Lung (tissue), 11 donors: ENCODE measurements at regions not wholly inside any gene's neighbourhood (a gene's known extent, or its start where the extent isn't known, plus 50 kb on each side); places are given as distances from the start of the nearest gene placed in this dataset.

ENCODE experiments used
- ATAC-seq: fragments of 200-7000 bp; cut with Tn5 transposase; one replicate; pipeline ENCODE4 v1.9.1; 2020; ENCODE audit warnings: moderate number of reproducible peaks; ENCODE audit not compliant: insufficient read depth, low FRiP score
- DNase-seq, 3 donors: peaks; one replicate each; pipeline ENCODE4 v3.0.0-alpha.2; 2013 to 2017
- H3K27ac ChIP-seq, 2 donors: one replicate each; pipeline ENCODE4 v1.5.1; 2013; ENCODE audit warnings: mild to moderate bottlenecking in 2 of 2, moderate library complexity in 2 of 2, control low read depth in 1 of 2, inconsistent platforms in 1 of 2, low read depth in 1 of 2, low read length in 1 of 2
- H3K27me3 ChIP-seq, 3 donors: one replicate each; pipeline ENCODE4 v1.5.1; 2013; ENCODE audit warnings: low read length in 2 of 3; ENCODE audit not compliant: control insufficient read depth in 3 of 3, insufficient read depth in 3 of 3
- H3K36me3 ChIP-seq, 4 donors: one replicate each; pipeline ENCODE4 v1.5.1; 2013; ENCODE audit warnings: low read length in 4 of 4, mild to moderate bottlenecking in 1 of 4, moderate library complexity in 1 of 4; ENCODE audit not compliant: control insufficient read depth in 4 of 4, insufficient read depth in 4 of 4
- H3K4me1 ChIP-seq, 5 donors: one replicate each; pipeline ENCODE4 v1.5.1; 2013; ENCODE audit warnings: low read length in 5 of 5, mild to moderate bottlenecking in 2 of 5, moderate library complexity in 1 of 5; ENCODE audit not compliant: control insufficient read depth in 5 of 5, insufficient read depth in 5 of 5
- H3K4me3 ChIP-seq: one replicate; pipeline ENCODE4 v1.5.1; 2013; ENCODE audit warnings: mild to moderate bottlenecking, control low read depth, moderate library complexity
- H3K9ac ChIP-seq, 2 donors: one replicate each; pipeline ENCODE4 v1.5.1; 2013; ENCODE audit warnings: low read length in 2 of 2, control low read depth in 1 of 2; ENCODE audit not compliant: insufficient read depth in 1 of 2
- H3K9me3 ChIP-seq, 4 donors: one replicate each; pipeline ENCODE4 v1.5.1; 2013; ENCODE audit warnings: low read length in 3 of 4, mild to moderate bottlenecking in 1 of 4, moderate library complexity in 1 of 4; ENCODE audit not compliant: control insufficient read depth in 4 of 4, insufficient read depth in 3 of 4
- WGBS, 2 donors: extraction: QIAGEN DNeasy Blood & Tissue Kit; methylation state at CpG; one replicate each; pipeline ENCODE4 v1.1.7; 2013; 5-methylcytosine and 5-hydroxymethylcytosine counted together
- TF ChIP-seq, protein P1 (sequence below): IDR thresholded peaks from 2 replicates; pipeline ENCODE4 v1.5.1; 2012; ENCODE audit warnings: mild to moderate bottlenecking; ENCODE audit errors: control extremely low read depth, extremely low read depth
- donor health status: control.
- donor health status: control.
- donor health status: Bipolar disorder and iron deficiency.
- donor health status: healthy.
- donor health status: DM: yes; HTN: yes; CAD: no.

DNA sequence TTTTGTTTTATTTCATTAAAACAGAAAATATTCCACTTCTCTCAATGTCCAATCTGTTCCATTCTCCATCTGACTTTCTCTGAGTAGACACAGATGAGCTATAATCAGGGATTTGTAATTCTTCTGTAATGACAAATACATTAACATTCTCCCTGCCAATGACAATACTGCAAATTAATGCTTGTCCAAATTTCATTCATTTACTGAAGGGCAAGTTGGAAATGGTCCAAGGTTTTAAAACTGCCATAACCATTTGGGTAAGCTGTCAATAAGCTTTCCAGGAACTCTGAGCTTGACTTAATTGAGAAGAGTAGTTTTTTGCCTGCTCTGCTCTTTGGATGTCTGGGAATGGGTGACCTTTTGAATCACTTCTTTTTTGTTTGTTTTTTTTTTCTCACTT, 253.5 kb downstream of the DMRTA1 start:
- H3K4me1 ChIP-seq, result no peaks in the 10 kb centered on the region
- TF ChIP-seq, protein P1, sequence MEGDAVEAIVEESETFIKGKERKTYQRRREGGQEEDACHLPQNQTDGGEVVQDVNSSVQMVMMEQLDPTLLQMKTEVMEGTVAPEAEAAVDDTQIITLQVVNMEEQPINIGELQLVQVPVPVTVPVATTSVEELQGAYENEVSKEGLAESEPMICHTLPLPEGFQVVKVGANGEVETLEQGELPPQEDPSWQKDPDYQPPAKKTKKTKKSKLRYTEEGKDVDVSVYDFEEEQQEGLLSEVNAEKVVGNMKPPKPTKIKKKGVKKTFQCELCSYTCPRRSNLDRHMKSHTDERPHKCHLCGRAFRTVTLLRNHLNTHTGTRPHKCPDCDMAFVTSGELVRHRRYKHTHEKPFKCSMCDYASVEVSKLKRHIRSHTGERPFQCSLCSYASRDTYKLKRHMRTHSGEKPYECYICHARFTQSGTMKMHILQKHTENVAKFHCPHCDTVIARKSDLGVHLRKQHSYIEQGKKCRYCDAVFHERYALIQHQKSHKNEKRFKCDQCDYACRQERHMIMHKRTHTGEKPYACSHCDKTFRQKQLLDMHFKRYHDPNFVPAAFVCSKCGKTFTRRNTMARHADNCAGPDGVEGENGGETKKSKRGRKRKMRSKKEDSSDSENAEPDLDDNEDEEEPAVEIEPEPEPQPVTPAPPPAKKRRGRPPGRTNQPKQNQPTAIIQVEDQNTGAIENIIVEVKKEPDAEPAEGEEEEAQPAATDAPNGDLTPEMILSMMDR, result no peak
- H3K4me3 ChIP-seq, result no peak overlapping the region
- no peak overlapping the region for H3K27ac ChIP-seq
- H3K9ac ChIP-seq, result no peak overlapping the region
- ATAC-seq (no peak), DNase-seq (no peak)
- H3K36me3 ChIP-seq, result no peaks in the 10 kb centered on the region
- no peaks in the 10 kb centered on the region for H3K27me3 ChIP-seq
- no peaks in the 10 kb centered on the region for H3K9me3 ChIP-seq

DNA sequence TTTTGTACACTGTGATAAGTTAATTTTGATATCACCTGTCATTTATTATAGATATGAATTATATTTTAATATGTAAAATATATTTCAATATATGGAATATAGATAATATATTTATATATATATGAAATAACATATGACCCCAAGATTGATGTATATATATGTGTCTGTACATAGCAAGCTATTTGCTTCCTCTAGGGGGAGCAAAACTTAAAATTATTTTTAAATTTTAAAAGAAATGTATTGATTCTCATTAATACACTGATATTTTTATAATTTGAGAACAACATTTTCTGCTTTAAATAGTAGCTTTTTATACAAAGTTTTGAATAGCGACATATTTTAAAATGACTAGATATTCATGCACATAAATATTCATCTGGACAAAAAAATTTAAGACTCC, 272.0 kb downstream of the DMRTA1 start:
- H3K27me3 ChIP-seq, result no peaks in the 10 kb centered on the region
- ATAC-seq (no peak), DNase-seq (no peak)
- WGBS, 2 donors, result 77 to 85% methylated on average over 1 of the region's 1 CpG
- TF ChIP-seq, protein P1, result no peak
- no peak overlapping the region for H3K4me3 ChIP-seq
- H3K36me3 ChIP-seq, result no peaks in the 10 kb centered on the region
- H3K4me1 ChIP-seq, result no peaks in the 10 kb centered on the region
- no peak overlapping the region for H3K27ac ChIP-seq
- no peaks in the 10 kb centered on the region for H3K9me3 ChIP-seq
- no peak overlapping the region for H3K9ac ChIP-seq

DNA sequence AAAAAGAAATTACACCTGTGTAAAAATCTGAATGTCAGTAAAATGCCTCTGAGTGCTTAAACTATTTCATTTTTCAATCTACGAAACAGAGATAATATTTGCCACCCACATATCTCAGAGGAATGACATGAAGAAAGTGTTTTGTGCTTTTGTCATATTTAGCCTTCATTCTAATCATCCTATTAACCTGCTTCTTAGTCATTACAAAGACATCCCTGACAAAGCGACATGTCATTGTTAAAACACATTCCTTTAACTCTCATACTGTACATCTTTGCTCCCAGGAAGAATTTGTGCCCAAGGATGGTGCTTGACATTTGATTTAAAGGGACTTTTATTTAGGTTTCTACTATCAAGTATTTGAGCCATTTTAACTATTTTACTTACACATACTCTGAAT, 275.9 kb downstream of the DMRTA1 start:
- WGBS, 2 donors, result 76 to 90% methylated on average over 2 of the region's 2 CpGs
- H3K27me3 ChIP-seq, result no peaks in the 10 kb centered on the region
- H3K4me1 ChIP-seq, result no peaks in the 10 kb centered on the region
- no peak overlapping the region for H3K9ac ChIP-seq
- no peaks in the 10 kb centered on the region for H3K9me3 ChIP-seq
- TF ChIP-seq, protein P1, result no peak
- no peak overlapping the region for H3K27ac ChIP-seq
- no peaks in the 10 kb centered on the region for H3K36me3 ChIP-seq
- H3K4me3 ChIP-seq, result no peak overlapping the region
- ATAC-seq, result no peak
- DNase-seq, result no peak

DNA sequence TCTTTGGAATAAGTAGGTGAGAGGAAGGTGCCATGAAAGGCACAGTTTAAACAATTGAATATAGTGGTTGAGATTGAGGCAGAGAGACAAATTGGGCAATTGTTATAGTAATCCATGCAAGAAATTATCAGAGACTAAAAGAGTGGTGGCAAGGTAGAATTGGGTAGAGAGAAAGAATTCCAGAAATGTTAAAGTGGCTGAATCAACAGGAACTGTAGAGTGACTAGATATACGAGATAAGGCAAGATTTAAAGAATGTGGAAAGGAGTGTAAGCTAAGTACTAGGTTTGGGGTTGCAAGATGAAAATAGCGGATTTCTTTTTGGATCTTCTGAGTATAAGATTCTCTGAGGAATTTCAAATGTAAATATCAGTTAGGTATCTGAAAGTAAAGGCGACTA, 285.2 kb downstream of the DMRTA1 start:
- ATAC-seq, result no peak
- Histone ChIP-seq H3K9me3 (no peaks in the 10 kb centered on the region), H3K9ac (no peak overlapping the region), H3K4me3 (no peak overlapping the region), H3K36me3 (no peaks in the 10 kb centered on the region), H3K27ac (no peak overlapping the region), H3K27me3 (no peaks in the 10 kb centered on the region), H3K4me1 (peaks cover 0 to 4% (median 0%) of the 10 kb centered on the region in 5 donors)
- no peak for DNase-seq
- TF ChIP-seq, protein P1, result no peak
- WGBS, 2 donors, result 57 to 81% methylated on average over 3 of the region's 3 CpGs
